Stimulated activated CD4-positive, alpha-beta T cell treated with anti-CD3 and anti-CD28 coated beads, Interleukin-12 subunit alpha, Interleukin-12 subunit beta, amount 100 ng/mL, for 24 hours (primary cell): ENCODE measurements at regions not wholly inside any gene's neighbourhood (a gene's known extent, or its start where the extent isn't known, plus 50 kb on each side); places are given as distances from the start of the nearest gene placed in this dataset.

Experiments
- DNase-seq, 2 experiments: peaks; one replicate each; pipeline ENCODE4 v3.0.0-alpha.2; 2020; ENCODE audit warnings: low read depth in 2 of 2

GRCh38 chr21:31410499-31411131, 66.6 kb upstream of the TIAM1 start:
- DNase-seq, result no peak

- DNase-seq, result no peak
Observed at GRCh38 chr21:31409831-31410487, 65.9 kb upstream of the TIAM1 start.

GRCh38 chr21:31408301-31409088, 64.4 kb upstream of the TIAM1 start:
- DNase-seq, result no peak

- no peak for DNase-seq
Observed at GRCh38 chr21:31406510-31406909, 62.4 kb upstream of the TIAM1 start.

GRCh38 chr21:31405604-31406003, 61.5 kb upstream of the TIAM1 start:
- DNase-seq, result no peak

GRCh38 chr21:31403596-31404333, 59.7 kb upstream of the TIAM1 start:
- DNase-seq, result no peak

GRCh38 chr21:31399591-31399990, 55.5 kb upstream of the TIAM1 start:
- DNase-seq, result no peak

- DNase-seq, result no peak
Observed at GRCh38 chr21:31398574-31398973, 54.5 kb upstream of the TIAM1 start.

- no peak for DNase-seq
Observed at GRCh38 chr21:31397939-31398338, 53.9 kb upstream of the TIAM1 start.

GRCh38 chr21:31397515-31397926, 53.5 kb upstream of the TIAM1 start:
- DNase-seq, result no peak

- no peak for DNase-seq
Observed at GRCh38 chr21:31397030-31397429, 53.0 kb upstream of the TIAM1 start.

GRCh38 chr21:31396399-31396798, 52.3 kb upstream of the TIAM1 start:
- no peak for DNase-seq

GRCh38 chr21:31395791-31396190, 51.7 kb upstream of the TIAM1 start:
- DNase-seq, result no peak

- no peak for DNase-seq
Observed at GRCh38 chr21:31395268-31395667, 51.2 kb upstream of the TIAM1 start.

GRCh38 chr21:31394309-31394708, 50.2 kb upstream of the TIAM1 start:
- no peak for DNase-seq
